ENCODE measurements at regions not wholly inside any gene's neighbourhood (a gene's known extent, or its start where the extent isn't known, plus 50 kb on each side); places are given as distances from the start of the nearest gene placed in this dataset.
A peak's percentile ranks its signal among the peaks of the same experiment; 100 is the strongest.

- peaks cover 0 to 67% (median 11%) of the 10 kb centered on the region in 7 donors for H3K27me3 ChIP-seq (replicated peaks in 1 of 7)
- H3K27ac ChIP-seq = no peak overlapping the region
- no peaks in the 10 kb centered on the region for H3K36me3 ChIP-seq
- no peak overlapping the region for H3K4me3 ChIP-seq
- TF ChIP-seq POLR2AphosphoS5 (IDR thresholded peaks at IDR 0.05) = no peak
- no peak for TF ChIP-seq POLR2A (IDR thresholded peaks at IDR 0.05)
- no peak for TF ChIP-seq CTCF (IDR thresholded peaks at IDR 0.05 in 8 of 11, conservative IDR thresholded peaks at IDR 0.05 in 3 of 11)
- H3K9me3 ChIP-seq = no peaks in the 10 kb centered on the region
- DNase-seq = peak; percentile 47
- no peaks in the 10 kb centered on the region for H3K4me1 ChIP-seq
- 59 to 77% (median 75%) methylated on average over 8 to 9 of the region's 9 CpGs for WGBS, 5 donors
- intact Hi-C loops (cut with DNase I; ENCODE audit: low total_unique reads) = no loop called here
Observed at GRCh38 chr1:11395616-11396015, 83.3 kb upstream of the DISP3 start.

GRCh38 chr1:11397151-11397901 is 81.6 kb upstream of the DISP3 start:
- H3K4me1 ChIP-seq = no peaks in the 10 kb centered on the region
- peak; percentile 48 for DNase-seq
- intact Hi-C loops (cut with DNase I; ENCODE audit: low total_unique reads) = no loop called here
- H3K36me3 ChIP-seq = no peaks in the 10 kb centered on the region
- no peak for TF ChIP-seq CTCF (IDR thresholded peaks at IDR 0.05 in 8 of 11, conservative IDR thresholded peaks at IDR 0.05 in 3 of 11)
- no peak for TF ChIP-seq POLR2AphosphoS5 (IDR thresholded peaks at IDR 0.05)
- TF ChIP-seq POLR2A (IDR thresholded peaks at IDR 0.05) = no peak
- H3K9me3 ChIP-seq = peaks cover 0 to 4% (median 0%) of the 10 kb centered on the region in 8 donors
- H3K27ac ChIP-seq = no peak overlapping the region
- WGBS, 5 donors = 59 to 82% (median 68%) methylated on average over 10 to 16 of the region's 16 CpGs
- H3K4me3 ChIP-seq = no peak overlapping the region
- H3K27me3 ChIP-seq (replicated peaks in 1 of 7) = peaks cover 0 to 60% (median 11%) of the 10 kb centered on the region in 7 donors

GRCh38 chr1:11399250-11399649 is 79.7 kb upstream of the DISP3 start:
- H3K27me3 ChIP-seq (replicated peaks in 1 of 7) = peaks cover 0 to 49% (median 11%) of the 10 kb centered on the region in 7 donors
- no peak for DNase-seq
- no peaks in the 10 kb centered on the region for H3K4me1 ChIP-seq

More at GRCh38 chr1:11399250-11399649, 79.7 kb upstream of the DISP3 start:
- H3K36me3 ChIP-seq = no peaks in the 10 kb centered on the region
- WGBS, 5 donors = 82 to 97% (median 90%) methylated on average over 6 of the region's 6 CpGs
- intact Hi-C loops (cut with DNase I; ENCODE audit: low total_unique reads) = no loop called here
- no peak for TF ChIP-seq POLR2AphosphoS5 (IDR thresholded peaks at IDR 0.05)
- TF ChIP-seq CTCF (IDR thresholded peaks at IDR 0.05 in 8 of 11, conservative IDR thresholded peaks at IDR 0.05 in 3 of 11) = no peak
- TF ChIP-seq POLR2A (IDR thresholded peaks at IDR 0.05) = no peak
- no peak overlapping the region for H3K4me3 ChIP-seq
- peaks cover 0 to 7% (median 0%) of the 10 kb centered on the region in 8 donors for H3K9me3 ChIP-seq
- no peak overlapping the region for H3K27ac ChIP-seq
